ENCODE measurements at regions not wholly inside any gene's neighbourhood (a gene's known extent, or its start where the extent isn't known, plus 50 kb on each side); places are given as distances from the start of the nearest gene placed in this dataset.

DNA sequence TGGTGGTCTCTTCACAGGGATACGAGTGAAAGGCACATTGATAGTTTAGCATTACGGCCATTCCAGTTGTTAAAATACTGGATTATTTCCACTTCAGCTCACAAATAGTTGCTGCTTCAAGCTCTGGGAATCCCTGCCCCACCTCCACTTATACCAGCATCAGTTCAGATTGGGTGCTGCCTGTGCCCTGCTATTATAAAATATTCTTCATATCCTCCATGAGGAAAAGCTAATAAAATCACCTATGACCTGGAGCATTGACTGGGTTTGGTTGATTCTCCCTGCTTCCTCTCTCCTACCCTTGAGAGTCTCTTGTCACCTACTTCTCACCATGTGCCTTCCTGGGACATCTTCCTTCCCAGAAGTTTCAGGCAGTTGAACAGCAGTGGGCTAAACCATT is 529.0 kb downstream of the MCTP2 start:
- no peak overlapping the region for H3K27ac ChIP-seq (ENCODE audit: low read depth in 2 of 2, low read length in 1 of 2)
- no peak for TF ChIP-seq EP300 (IDR thresholded peaks at IDR 0.05; ENCODE audit: borderline replicate concordance in 1 of 2, low read depth in 1 of 2, low read length in 1 of 2)
- no peak for TF ChIP-seq GATA2 (CRISPR knock-in tag; IDR thresholded peaks at IDR 0.05)
- TF ChIP-seq, protein P1, sequence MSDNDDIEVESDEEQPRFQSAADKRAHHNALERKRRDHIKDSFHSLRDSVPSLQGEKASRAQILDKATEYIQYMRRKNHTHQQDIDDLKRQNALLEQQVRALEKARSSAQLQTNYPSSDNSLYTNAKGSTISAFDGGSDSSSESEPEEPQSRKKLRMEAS (IDR thresholded peaks at IDR 0.05; ENCODE audit: low read depth): no peak
- no peak for TF ChIP-seq POLR2AphosphoS5 (IDR thresholded peaks at IDR 0.05; ENCODE audit: low read depth, low read length)
- no peak for TF ChIP-seq TEAD4 (IDR thresholded peaks at IDR 0.05; ENCODE audit: borderline replicate concordance, insufficient read depth)
- no peak for TF ChIP-seq RFX5 (IDR thresholded peaks at IDR 0.05; ENCODE audit: low read length)
- no peak for TF ChIP-seq IRF3 (IDR thresholded peaks at IDR 0.05; ENCODE audit: low read depth, low read length)
- no peak for TF ChIP-seq RAD21 (IDR thresholded peaks at IDR 0.05; ENCODE audit: low read length)
- TF ChIP-seq, protein P2, sequence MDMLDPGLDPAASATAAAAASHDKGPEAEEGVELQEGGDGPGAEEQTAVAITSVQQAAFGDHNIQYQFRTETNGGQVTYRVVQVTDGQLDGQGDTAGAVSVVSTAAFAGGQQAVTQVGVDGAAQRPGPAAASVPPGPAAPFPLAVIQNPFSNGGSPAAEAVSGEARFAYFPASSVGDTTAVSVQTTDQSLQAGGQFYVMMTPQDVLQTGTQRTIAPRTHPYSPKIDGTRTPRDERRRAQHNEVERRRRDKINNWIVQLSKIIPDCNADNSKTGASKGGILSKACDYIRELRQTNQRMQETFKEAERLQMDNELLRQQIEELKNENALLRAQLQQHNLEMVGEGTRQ (IDR thresholded peaks at IDR 0.05; ENCODE audit: borderline replicate concordance, low read depth, low read length): no peak
- no peak for TF ChIP-seq FOXJ3 (CRISPR knock-in tag; IDR thresholded peaks at IDR 0.05)
- no peak for TF ChIP-seq MXI1 (IDR thresholded peaks at IDR 0.05; ENCODE audit: low read depth, low read length)
- no peak for TF ChIP-seq RXRA (IDR thresholded peaks at IDR 0.05; ENCODE audit: borderline replicate concordance, low read depth)
- TF ChIP-seq CHD2 (IDR thresholded peaks at IDR 0.05; ENCODE audit: low read length, partially characterized antibody): no peak
- no peak for TF ChIP-seq NRF1 (IDR thresholded peaks at IDR 0.05; ENCODE audit: low read depth, low read length)
- TF ChIP-seq FOSL2 (IDR thresholded peaks at IDR 0.05; ENCODE audit: borderline replicate concordance, low read depth): no peak
- TF ChIP-seq SMC3 (IDR thresholded peaks at IDR 0.05; ENCODE audit: low read depth, low read length): no peak
- H3K9ac ChIP-seq: no peak overlapping the region
- no peaks in the 10 kb centered on the region for H3F3A ChIP-seq (replicated peaks; ENCODE audit: insufficient read depth)
- H3K4me1 ChIP-seq (ENCODE audit: control insufficient read depth in 1 of 2, insufficient read depth in 2 of 2, low read depth in 1 of 2, low read length in 1 of 2): no peaks in the 10 kb centered on the region
- DNase-seq: no peak
- H3K4me3 ChIP-seq (ENCODE audit: low read depth in 2 of 2, low read length in 1 of 2): no peak overlapping the region
- WGBS (ENCODE audit: low lambda C conversion rate): 12% methylated on average over 2 of the region's 2 CpGs
- H2AFZ ChIP-seq (ENCODE audit: low read depth): no peak overlapping the region
- H3K79me2 ChIP-seq (ENCODE audit: insufficient read depth): no peaks in the 10 kb centered on the region
- H4K20me1 ChIP-seq (ENCODE audit: insufficient read depth): no peaks in the 10 kb centered on the region
- no peaks in the 10 kb centered on the region for H3K9me3 ChIP-seq
- POLR2A ChIA-PET: no interaction called here
- H3K36me3 ChIP-seq (replicated peaks in 1 of 2; ENCODE audit: control insufficient read depth in 1 of 2, insufficient read depth in 2 of 2, low read length in 1 of 2): no peaks in the 10 kb centered on the region
- H3K4me2 ChIP-seq: no peak overlapping the region
- CTCF ChIA-PET: no interaction called here
- H3K9me2 ChIP-seq: no peaks in the 10 kb centered on the region
- H3K27me3 ChIP-seq (ENCODE audit: insufficient read depth): no peaks in the 10 kb centered on the region

- no peaks in the 10 kb centered on the region for H3K36me3 ChIP-seq (replicated peaks in 1 of 2; ENCODE audit: control insufficient read depth in 1 of 2, insufficient read depth in 2 of 2, low read length in 1 of 2)
- POLR2A ChIA-PET: no interaction called here
- no peaks in the 10 kb centered on the region for H3K9me3 ChIP-seq
- H3K79me2 ChIP-seq (ENCODE audit: insufficient read depth): no peaks in the 10 kb centered on the region
- DNase-seq: no peak
- TF ChIP-seq, protein P3, sequence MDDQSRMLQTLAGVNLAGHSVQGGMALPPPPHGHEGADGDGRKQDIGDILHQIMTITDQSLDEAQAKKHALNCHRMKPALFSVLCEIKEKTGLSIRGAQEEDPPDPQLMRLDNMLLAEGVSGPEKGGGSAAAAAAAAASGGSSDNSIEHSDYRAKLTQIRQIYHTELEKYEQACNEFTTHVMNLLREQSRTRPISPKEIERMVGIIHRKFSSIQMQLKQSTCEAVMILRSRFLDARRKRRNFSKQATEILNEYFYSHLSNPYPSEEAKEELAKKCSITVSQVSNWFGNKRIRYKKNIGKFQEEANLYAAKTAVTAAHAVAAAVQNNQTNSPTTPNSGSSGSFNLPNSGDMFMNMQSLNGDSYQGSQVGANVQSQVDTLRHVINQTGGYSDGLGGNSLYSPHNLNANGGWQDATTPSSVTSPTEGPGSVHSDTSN (IDR thresholded peaks at IDR 0.05): no peak
- TF ChIP-seq MXI1 (IDR thresholded peaks at IDR 0.05; ENCODE audit: low read depth, low read length) (no peak), SMC3 (IDR thresholded peaks at IDR 0.05; ENCODE audit: low read depth, low read length) (no peak), YY1 (IDR thresholded peaks at IDR 0.05; ENCODE audit: low read depth) (no peak), EP300 (IDR thresholded peaks at IDR 0.05; ENCODE audit: borderline replicate concordance in 1 of 2, low read depth in 1 of 2, low read length in 1 of 2) (no peak), IRF3 (IDR thresholded peaks at IDR 0.05; ENCODE audit: low read depth, low read length) (no peak), SIN3A (IDR thresholded peaks at IDR 0.05; ENCODE audit: borderline replicate concordance, low read depth, low read length) (no peak), NRF1 (IDR thresholded peaks at IDR 0.05; ENCODE audit: low read depth, low read length) (no peak)
- H3K4me3 ChIP-seq (ENCODE audit: low read depth in 2 of 2, low read length in 1 of 2): no peak overlapping the region
- H3K9me2 ChIP-seq: no peaks in the 10 kb centered on the region
- no peak overlapping the region for H2AFZ ChIP-seq (ENCODE audit: low read depth)
- no peaks in the 10 kb centered on the region for H4K20me1 ChIP-seq (ENCODE audit: insufficient read depth)
- no peak overlapping the region for H3K4me2 ChIP-seq
- no peak overlapping the region for H3K27ac ChIP-seq (ENCODE audit: low read depth in 2 of 2, low read length in 1 of 2)
- no peaks in the 10 kb centered on the region for H3K27me3 ChIP-seq (ENCODE audit: insufficient read depth)
- 3% methylated on average over 1 of the region's 1 CpG for WGBS (ENCODE audit: low lambda C conversion rate)
- no peak overlapping the region for H3K9ac ChIP-seq
- CTCF ChIA-PET: interaction anchor here (0.9 kb wide), 1 partner anchor 23 kb away, joined by 3 read pairs; no protein-coding TSS in a partner anchor
- no peaks in the 10 kb centered on the region for H3K4me1 ChIP-seq (ENCODE audit: control insufficient read depth in 1 of 2, insufficient read depth in 2 of 2, low read depth in 1 of 2, low read length in 1 of 2)
- no peaks in the 10 kb centered on the region for H3F3A ChIP-seq (replicated peaks; ENCODE audit: insufficient read depth)
These were observed 530.2 kb downstream of the MCTP2 start for GRCh38 chr15:94761574-94761973.
